H9 (cell line): ENCODE measurements at regions not wholly inside any gene's neighbourhood (a gene's known extent, or its start where the extent isn't known, plus 50 kb on each side); places are given as distances from the start of the nearest gene placed in this dataset.

Experiments used
- DNase-seq: peaks from one replicate; pipeline ENCODE4 v3.0.0-alpha.2; 2017
- H2AFZ ChIP-seq: one replicate; pipeline ENCODE4 v1.6.1; 2013; ENCODE audit warnings: mild to moderate bottlenecking, low read length, control low read depth, moderate library complexity
- H2AK5ac ChIP-seq: 2 replicates; pipeline ENCODE4 v1.6.1; 2013; ENCODE audit warnings: low read length, control low read depth, mixed read lengths; ENCODE audit not compliant: insufficient read length
- H2BK120ac ChIP-seq: one replicate; pipeline ENCODE4 v1.6.1; 2013; ENCODE audit warnings: low read depth, mild to moderate bottlenecking, low read length, control low read depth, inconsistent platforms; ENCODE audit not compliant: poor library complexity, severe bottlenecking
- H2BK12ac ChIP-seq: 2 replicates; pipeline ENCODE4 v1.6.1; 2013; ENCODE audit warnings: low read length, control low read depth, mixed read lengths, low read depth; ENCODE audit not compliant: insufficient read length
- H2BK15ac ChIP-seq: 2 replicates; pipeline ENCODE4 v1.6.1; 2013; ENCODE audit warnings: low read depth, low read length, control low read depth
- H2BK20ac ChIP-seq: one replicate; pipeline ENCODE4 v1.6.1; 2013; ENCODE audit warnings: low read depth, mild to moderate bottlenecking, low read length, control low read depth, inconsistent platforms; ENCODE audit not compliant: poor library complexity, severe bottlenecking
- H2BK5ac ChIP-seq: 2 replicates; pipeline ENCODE4 v1.6.1; 2013; ENCODE audit warnings: low read length, control low read depth, mixed read lengths; ENCODE audit not compliant: insufficient read length
- H3K14ac ChIP-seq: 2 replicates; pipeline ENCODE4 v1.6.1; 2013; ENCODE audit warnings: low read length, control low read depth; ENCODE audit not compliant: insufficient read depth
- H3K18ac ChIP-seq: 2 replicates; pipeline ENCODE4 v1.6.1; 2013; ENCODE audit warnings: low read depth, mild to moderate bottlenecking, mixed read lengths, low read length, control low read depth; ENCODE audit not compliant: insufficient read length
- H3K23ac ChIP-seq: 2 replicates; pipeline ENCODE4 v1.6.1; 2013; ENCODE audit warnings: low read length, control low read depth, mixed read lengths, low read depth; ENCODE audit not compliant: insufficient read length
- H3K23me2 ChIP-seq: 2 replicates; pipeline ENCODE4 v1.6.1; 2013; ENCODE audit warnings: low read depth, mild to moderate bottlenecking, mixed read lengths, low read length, control low read depth; ENCODE audit not compliant: insufficient read length, poor library complexity, severe bottlenecking
- H3K27ac ChIP-seq: 2 replicates; pipeline ENCODE4 v1.5.1; 2013; ENCODE audit warnings: low read length, control low read depth, mixed read lengths, low read depth; ENCODE audit not compliant: insufficient read length
- H3K27me3 ChIP-seq: 2 replicates; pipeline ENCODE4 v1.6.1; 2013; ENCODE audit warnings: low read length, control low read depth, inconsistent platforms; ENCODE audit not compliant: insufficient read depth
- H3K4ac ChIP-seq: 2 replicates; pipeline ENCODE4 v1.6.1; 2013; ENCODE audit warnings: low read depth, mild to moderate bottlenecking, control low read depth, inconsistent platforms, low read length, moderate library complexity
- H3K4me1 ChIP-seq: 2 replicates; pipeline ENCODE4 v1.6.1; 2013; ENCODE audit warnings: low read length, control low read depth, inconsistent platforms; ENCODE audit not compliant: insufficient read depth
- H3K4me2 ChIP-seq: 2 replicates; pipeline ENCODE4 v1.6.1; 2013; ENCODE audit warnings: low read length, control low read depth, mixed read lengths; ENCODE audit not compliant: insufficient read length, insufficient read depth
- H3K56ac ChIP-seq: 2 replicates; pipeline ENCODE4 v1.6.1; 2013; ENCODE audit warnings: low read depth, mild to moderate bottlenecking, mixed read lengths, low read length, control low read depth; ENCODE audit not compliant: insufficient read length
- H3K79me1 ChIP-seq: 2 replicates; pipeline ENCODE4 v1.6.1; 2013; ENCODE audit warnings: low read depth, mild to moderate bottlenecking, moderate library complexity, low read length, control low read depth, inconsistent platforms; ENCODE audit not compliant: insufficient read depth, poor library complexity, severe bottlenecking
- H3K79me2 ChIP-seq: 2 replicates; pipeline ENCODE4 v1.6.1; 2013; ENCODE audit warnings: low read length, control low read depth, inconsistent platforms; ENCODE audit not compliant: insufficient read depth
- H3K9ac ChIP-seq: 2 replicates; pipeline ENCODE4 v1.6.1; 2013; ENCODE audit warnings: low read length, control low read depth, mixed read lengths; ENCODE audit not compliant: insufficient read length; ENCODE audit errors: extremely low read depth
- H3K9me3 ChIP-seq: one replicate; pipeline ENCODE4 v1.6.1; 2013; ENCODE audit warnings: low read depth, low read length, inconsistent platforms; ENCODE audit not compliant: control insufficient read depth
- H3T11ph ChIP-seq: one replicate; pipeline ENCODE4 v1.6.1; 2013; ENCODE audit warnings: mild to moderate bottlenecking, low read length, control low read depth, inconsistent platforms
- H4K20me1 ChIP-seq: one replicate; pipeline ENCODE4 v1.6.1; 2013; ENCODE audit not compliant: control insufficient read depth, insufficient read length, insufficient read depth
- H4K5ac ChIP-seq: 2 replicates; pipeline ENCODE4 v1.6.1; 2013; ENCODE audit warnings: low read depth, mild to moderate bottlenecking, mixed read lengths, low read length, control low read depth; ENCODE audit not compliant: insufficient read length
- H4K8ac ChIP-seq: replicated peaks from 2 replicates; pipeline ENCODE4 v1.6.1; 2013; ENCODE audit warnings: low read length, control low read depth, mixed read lengths, low read depth; ENCODE audit not compliant: insufficient read length
- H4K91ac ChIP-seq: 2 replicates; pipeline ENCODE4 v1.6.1; 2013; ENCODE audit warnings: low read depth, mild to moderate bottlenecking, moderate library complexity, mixed read lengths, low read length, control low read depth; ENCODE audit not compliant: insufficient read length
- H3K27ac Mint-ChIP-seq, 3 experiments: 2 replicates in 2 of 3; 3 replicates in 1 of 3; pipeline ENCODE4 v1.8.0; 2020 to 2021; ENCODE audit warnings: mixed read lengths in 3 of 3, mild to moderate bottlenecking in 1 of 3, moderate library complexity in 1 of 3
- H3K27me3 Mint-ChIP-seq: 2 replicates; pipeline ENCODE4 v1.8.0; 2021; ENCODE audit warnings: low read depth, mild to moderate bottlenecking, moderate library complexity, mixed read lengths
- H3K36me3 Mint-ChIP-seq, 3 experiments: 2 replicates in 2 of 3; 3 replicates in 1 of 3; pipeline ENCODE4 v1.8.0; 2020 to 2021; ENCODE audit warnings: low read depth in 3 of 3, mixed read lengths in 3 of 3; ENCODE audit not compliant: insufficient read depth in 1 of 3
- H3K4me1 Mint-ChIP-seq, 2 experiments: 2 replicates each; pipeline ENCODE4 v1.8.0; 2020; ENCODE audit warnings: mixed read lengths in 2 of 2
- H3K4me3 Mint-ChIP-seq, 2 experiments: 2 replicates in 1 of 2; 3 replicates in 1 of 2; pipeline ENCODE4 v1.8.0; 2020 to 2021; ENCODE audit warnings: mild to moderate bottlenecking in 2 of 2, mixed read lengths in 2 of 2, moderate library complexity in 1 of 2
- H3K9me3 Mint-ChIP-seq, 2 experiments: 2 replicates in 1 of 2; 3 replicates in 1 of 2; pipeline ENCODE4 v1.8.0; 2020; ENCODE audit warnings: mild to moderate bottlenecking in 2 of 2, mixed read lengths in 2 of 2, moderate library complexity in 1 of 2
- CTCF ChIP-seq: fragments of 200-600 bp; sonication (generic); conservative IDR thresholded peaks from 3 replicates; pipeline ENCODE4 v1.8.0; 2021; ENCODE audit warnings: antibody characterized with exemption, mild to moderate bottlenecking

- no peaks in the 10 kb centered on the region for H3K9me3 ChIP-seq
- H3K4me2 ChIP-seq: no peak overlapping the region
- H4K8ac ChIP-seq: no peak overlapping the region
- H2AK5ac ChIP-seq: no peak overlapping the region
- no peaks in the 10 kb centered on the region for H3K9me3 Mint-ChIP-seq
- H3K14ac ChIP-seq: no peak overlapping the region
- no peak overlapping the region for H3K27ac Mint-ChIP-seq
- H3K9ac ChIP-seq: no peak overlapping the region
- no peaks in the 10 kb centered on the region for H3K4me1 ChIP-seq
- no peak overlapping the region for H2AFZ ChIP-seq
- no peak overlapping the region for H2BK5ac ChIP-seq
- H3K4ac ChIP-seq: no peak overlapping the region
- H3K23ac ChIP-seq: no peak overlapping the region
- peaks cover 10% of the 10 kb centered on the region for H3K27me3 Mint-ChIP-seq
- H3K79me1 ChIP-seq: no peaks in the 10 kb centered on the region
- H3K27ac ChIP-seq: no peak overlapping the region
- no peaks in the 10 kb centered on the region for H3K36me3 Mint-ChIP-seq
- no peak for TF ChIP-seq CTCF
- H2BK20ac ChIP-seq: no peak overlapping the region
- no peak overlapping the region for H3T11ph ChIP-seq
- H4K91ac ChIP-seq: no peak overlapping the region
- no peaks in the 10 kb centered on the region for H3K27me3 ChIP-seq
- H3K18ac ChIP-seq: no peak overlapping the region
- DNase-seq: no peak
- H3K56ac ChIP-seq: no peak overlapping the region
- H3K23me2 ChIP-seq: no peaks in the 10 kb centered on the region
- H3K4me3 Mint-ChIP-seq: no peak overlapping the region
- H2BK120ac ChIP-seq: no peak overlapping the region
- no peaks in the 10 kb centered on the region for H4K20me1 ChIP-seq
- H2BK15ac ChIP-seq: no peak overlapping the region
- no peak overlapping the region for H2BK12ac ChIP-seq
- H3K79me2 ChIP-seq: no peaks in the 10 kb centered on the region
- no peaks in the 10 kb centered on the region for H3K4me1 Mint-ChIP-seq
- no peak overlapping the region for H4K5ac ChIP-seq
Measured at GRCh38 chr1:78359666-78360065, 131.1 kb upstream of the PTGFR start.
